ENCODE measurements at regions not wholly inside any gene's neighbourhood (a gene's known extent, or its start where the extent isn't known, plus 50 kb on each side); places are given as distances from the start of the nearest gene placed in this dataset.

DNA sequence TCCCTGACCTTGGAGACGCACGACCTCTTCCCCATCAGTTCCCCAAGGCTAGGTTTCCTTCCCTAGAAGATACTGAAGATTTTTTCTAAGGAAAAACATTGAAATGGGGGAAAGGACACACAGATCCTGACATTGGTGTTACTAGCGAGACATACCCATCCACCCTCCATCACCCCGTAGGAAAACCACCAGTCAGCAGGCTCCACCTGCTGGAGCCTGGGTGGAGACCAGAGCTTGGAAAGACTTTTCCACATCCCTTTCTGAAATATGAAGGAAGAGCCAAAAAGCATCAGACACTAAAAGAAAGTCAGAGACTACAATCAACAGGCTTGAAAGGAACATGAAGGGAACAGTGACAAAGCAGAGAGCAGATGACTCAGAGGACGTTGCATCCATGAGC is 638.0 kb downstream of the IRX1 start:
- intact Hi-C loops (cut with micrococcal nuclease): no loop called here
- no peak overlapping the region for H3K4me3 Mint-ChIP-seq (ENCODE audit: low read depth)

GRCh38 chr5:4243479-4244264 is 648.0 kb downstream of the IRX1 start:
- no peaks in the 10 kb centered on the region for H3K4me1 Mint-ChIP-seq (ENCODE audit: low read depth)
- H3K27ac Mint-ChIP-seq: no peak overlapping the region
- intact Hi-C loops (cut with micrococcal nuclease): no loop called here
- no peak for DNase-seq (ENCODE audit: low spot score)
- H3K9me3 Mint-ChIP-seq: peaks cover 22% of the 10 kb centered on the region
- H3K36me3 Mint-ChIP-seq (ENCODE audit: low read depth): no peaks in the 10 kb centered on the region
- H3K4me3 Mint-ChIP-seq (ENCODE audit: low read depth): no peak overlapping the region
- H3K27me3 Mint-ChIP-seq (ENCODE audit: low read depth): no peaks in the 10 kb centered on the region

More for the DNA sequence above, 638.0 kb downstream of the IRX1 start:
- Mint-ChIP-seq H3K9me3 (peaks cover 43% of the 10 kb centered on the region), H3K36me3 (ENCODE audit: low read depth) (no peaks in the 10 kb centered on the region), H3K27ac (no peak overlapping the region), H3K27me3 (ENCODE audit: low read depth) (no peaks in the 10 kb centered on the region), H3K4me1 (ENCODE audit: low read depth) (no peaks in the 10 kb centered on the region)
- DNase-seq (ENCODE audit: low spot score): no peak

DNA sequence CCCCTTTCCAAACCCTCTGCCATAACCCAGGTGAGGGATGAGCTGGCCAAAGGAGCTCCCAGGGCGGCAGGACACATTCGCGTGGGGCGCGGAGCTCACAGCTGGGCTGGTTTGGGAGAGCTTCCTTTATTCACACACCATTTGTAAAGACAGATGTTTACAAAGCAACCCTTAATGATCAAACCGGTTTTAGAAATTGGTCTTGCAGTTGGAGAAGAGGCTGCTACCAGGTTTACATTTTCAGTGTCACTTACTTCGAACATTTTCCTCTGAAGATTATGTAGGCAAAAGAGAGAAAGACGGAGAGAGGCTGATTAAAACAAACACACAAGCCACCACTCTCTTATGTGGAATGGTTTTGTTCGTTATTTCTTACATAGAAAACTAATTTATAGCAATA is 648.7 kb downstream of the IRX1 start:
- Mint-ChIP-seq H3K27me3 (ENCODE audit: low read depth) (no peaks in the 10 kb centered on the region), H3K4me1 (ENCODE audit: low read depth) (no peaks in the 10 kb centered on the region), H3K36me3 (ENCODE audit: low read depth) (no peaks in the 10 kb centered on the region), H3K4me3 (ENCODE audit: low read depth) (no peak overlapping the region), H3K9me3 (peaks cover 16% of the 10 kb centered on the region), H3K27ac (no peak overlapping the region)
- intact Hi-C loops (cut with micrococcal nuclease): no loop called here
- DNase-seq (ENCODE audit: low spot score): no peak

- no peak overlapping the region for H3K27ac Mint-ChIP-seq
- no peaks in the 10 kb centered on the region for H3K27me3 Mint-ChIP-seq (ENCODE audit: low read depth)
- no peak overlapping the region for H3K4me3 Mint-ChIP-seq (ENCODE audit: low read depth)
- no peaks in the 10 kb centered on the region for H3K36me3 Mint-ChIP-seq (ENCODE audit: low read depth)
- intact Hi-C loops (cut with micrococcal nuclease): no loop called here
- no peaks in the 10 kb centered on the region for H3K4me1 Mint-ChIP-seq (ENCODE audit: low read depth)
- H3K9me3 Mint-ChIP-seq: peaks cover 20% of the 10 kb centered on the region
- DNase-seq (ENCODE audit: low spot score): no peak
These were observed 649.4 kb downstream of the IRX1 start for GRCh38 chr5:4245076-4245475.

- no peak for DNase-seq (ENCODE audit: low spot score)
- Mint-ChIP-seq H3K4me1 (ENCODE audit: low read depth) (no peaks in the 10 kb centered on the region), H3K4me3 (ENCODE audit: low read depth) (no peak overlapping the region), H3K36me3 (ENCODE audit: low read depth) (no peaks in the 10 kb centered on the region), H3K27ac (no peak overlapping the region), H3K27me3 (ENCODE audit: low read depth) (no peaks in the 10 kb centered on the region), H3K9me3 (peaks cover 21% of the 10 kb centered on the region)
- intact Hi-C loops (cut with micrococcal nuclease): no loop called here
These were observed 649.9 kb downstream of the IRX1 start for GRCh38 chr5:4245511-4245910.

- DNase-seq (ENCODE audit: low spot score): no peak
- H3K27me3 Mint-ChIP-seq (ENCODE audit: low read depth): no peaks in the 10 kb centered on the region
These were observed 650.8 kb downstream of the IRX1 start for GRCh38 chr5:4246447-4246846.

DNA sequence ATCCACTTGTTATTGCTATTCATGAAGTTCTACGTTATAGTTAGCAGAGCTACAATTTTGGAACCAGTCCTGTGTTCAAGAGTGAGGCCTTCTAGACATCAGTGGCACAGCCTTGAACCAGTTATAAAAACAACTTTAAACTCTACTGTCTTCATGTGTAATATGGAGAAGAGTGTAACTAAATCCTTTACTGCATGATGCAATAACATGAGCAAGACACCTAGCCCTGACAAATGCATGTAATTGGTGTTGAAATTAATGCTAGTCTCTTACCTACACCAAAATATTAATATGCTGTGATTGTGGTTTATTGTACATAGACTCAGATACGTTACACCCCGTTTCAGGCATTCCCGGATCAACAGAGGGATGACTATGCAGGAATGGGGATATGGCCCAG is 654.6 kb downstream of the IRX1 start:
- intact Hi-C loops (cut with micrococcal nuclease): no loop called here
- Mint-ChIP-seq H3K36me3 (ENCODE audit: low read depth) (no peaks in the 10 kb centered on the region), H3K9me3 (peaks cover 30% of the 10 kb centered on the region), H3K27me3 (ENCODE audit: low read depth) (no peaks in the 10 kb centered on the region), H3K27ac (no peak overlapping the region), H3K4me1 (ENCODE audit: low read depth) (no peaks in the 10 kb centered on the region), H3K4me3 (ENCODE audit: low read depth) (no peak overlapping the region)
- DNase-seq (ENCODE audit: low spot score): no peak

More at GRCh38 chr5:4246447-4246846, 650.8 kb downstream of the IRX1 start:
- H3K9me3 Mint-ChIP-seq: peaks cover 21% of the 10 kb centered on the region
- intact Hi-C loops (cut with micrococcal nuclease): no loop called here
- H3K4me3 Mint-ChIP-seq (ENCODE audit: low read depth): no peak overlapping the region
- no peaks in the 10 kb centered on the region for H3K36me3 Mint-ChIP-seq (ENCODE audit: low read depth)
- H3K4me1 Mint-ChIP-seq (ENCODE audit: low read depth): no peaks in the 10 kb centered on the region
- no peak overlapping the region for H3K27ac Mint-ChIP-seq

- Mint-ChIP-seq H3K4me3 (ENCODE audit: low read depth) (no peak overlapping the region), H3K4me1 (ENCODE audit: low read depth) (no peaks in the 10 kb centered on the region), H3K36me3 (ENCODE audit: low read depth) (no peaks in the 10 kb centered on the region), H3K27ac (no peak overlapping the region), H3K9me3 (peaks cover 16% of the 10 kb centered on the region), H3K27me3 (ENCODE audit: low read depth) (no peaks in the 10 kb centered on the region)
- intact Hi-C loops (cut with micrococcal nuclease): no loop called here
- no peak for DNase-seq (ENCODE audit: low spot score)
These were observed 656.8 kb downstream of the IRX1 start for GRCh38 chr5:4252385-4252784.

DNA sequence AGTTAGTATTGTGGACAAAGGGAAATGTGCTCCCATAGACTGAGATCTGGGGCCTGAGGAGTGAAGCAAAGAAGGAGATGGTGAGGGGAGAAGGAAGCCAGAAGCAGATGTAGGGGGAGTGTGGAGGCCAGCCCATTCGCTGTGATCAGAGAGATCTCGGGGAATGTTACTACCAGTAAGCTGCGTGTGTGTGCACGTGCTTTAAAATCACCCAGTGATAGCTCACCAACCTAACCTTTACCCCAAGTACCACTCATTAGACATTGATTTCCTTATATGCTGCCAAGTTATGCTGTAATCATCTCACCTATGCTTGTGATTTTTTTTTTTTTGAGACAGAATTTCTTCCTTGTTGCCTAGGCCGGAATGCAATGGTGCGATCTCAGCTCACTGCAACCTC is 659.1 kb downstream of the IRX1 start:
- Mint-ChIP-seq H3K4me1 (ENCODE audit: low read depth) (no peaks in the 10 kb centered on the region), H3K27me3 (ENCODE audit: low read depth) (no peaks in the 10 kb centered on the region), H3K9me3 (peaks cover 13% of the 10 kb centered on the region), H3K36me3 (ENCODE audit: low read depth) (no peaks in the 10 kb centered on the region), H3K27ac (no peak overlapping the region), H3K4me3 (ENCODE audit: low read depth) (no peak overlapping the region)
- intact Hi-C loops (cut with micrococcal nuclease): no loop called here
- DNase-seq (ENCODE audit: low spot score): no peak

- Mint-ChIP-seq H3K9me3 (peaks cover 9% of the 10 kb centered on the region), H3K27me3 (ENCODE audit: low read depth) (no peaks in the 10 kb centered on the region), H3K4me1 (ENCODE audit: low read depth) (no peaks in the 10 kb centered on the region), H3K4me3 (ENCODE audit: low read depth) (no peak overlapping the region), H3K36me3 (ENCODE audit: low read depth) (no peaks in the 10 kb centered on the region), H3K27ac (no peak overlapping the region)
- DNase-seq (ENCODE audit: low spot score): no peak
- intact Hi-C loops (cut with micrococcal nuclease): no loop called here
These were observed 659.8 kb downstream of the IRX1 start for GRCh38 chr5:4255441-4255840.

DNA sequence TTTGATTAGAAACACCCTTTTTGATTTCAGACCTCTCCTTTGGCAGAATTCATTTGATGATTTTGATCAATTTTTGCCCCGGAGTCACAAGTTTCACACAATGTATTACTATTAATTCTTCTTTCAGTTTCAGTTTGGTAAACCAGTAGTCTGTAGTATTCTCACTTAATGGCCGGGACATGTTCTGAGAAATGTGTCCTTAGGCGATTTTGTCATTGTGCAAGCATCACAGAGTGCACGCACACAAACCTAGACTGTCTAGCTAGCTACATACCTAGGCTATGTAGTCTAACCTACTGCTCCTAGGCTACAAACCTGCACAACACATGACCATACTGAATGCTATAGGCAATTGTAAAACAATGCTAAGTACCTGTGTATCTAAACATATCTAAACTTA is 662.5 kb downstream of the IRX1 start:
- H3K4me3 Mint-ChIP-seq (ENCODE audit: low read depth): no peak overlapping the region
- H3K27me3 Mint-ChIP-seq (ENCODE audit: low read depth): no peaks in the 10 kb centered on the region
- no peaks in the 10 kb centered on the region for H3K4me1 Mint-ChIP-seq (ENCODE audit: low read depth)
- no peak overlapping the region for H3K27ac Mint-ChIP-seq
- H3K9me3 Mint-ChIP-seq: peaks cover 9% of the 10 kb centered on the region
- no peaks in the 10 kb centered on the region for H3K36me3 Mint-ChIP-seq (ENCODE audit: low read depth)
- DNase-seq (ENCODE audit: low spot score): no peak
- intact Hi-C loops (cut with micrococcal nuclease): no loop called here

DNA sequence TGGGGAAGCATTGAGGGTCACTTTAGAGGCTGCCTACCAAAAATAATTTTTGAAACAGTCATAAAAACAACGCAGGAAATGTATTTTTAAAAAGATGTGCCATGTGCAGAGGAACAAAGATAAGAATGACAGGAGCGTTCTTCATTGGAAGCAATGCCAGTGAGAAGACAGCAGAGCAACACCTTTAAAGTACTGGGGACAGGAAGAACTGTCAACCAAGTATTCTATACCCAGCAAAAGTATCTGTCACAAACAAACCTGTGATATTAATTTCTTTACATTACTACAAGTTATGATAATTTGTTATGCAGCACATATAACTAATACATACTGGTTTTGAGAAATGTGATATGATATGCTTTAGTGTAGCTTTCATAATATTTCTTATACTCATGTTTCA is 675.6 kb downstream of the IRX1 start:
- DNase-seq (ENCODE audit: low spot score): no peak
- H3K27ac Mint-ChIP-seq: no peak overlapping the region
- H3K36me3 Mint-ChIP-seq (ENCODE audit: low read depth): no peaks in the 10 kb centered on the region
- no peaks in the 10 kb centered on the region for H3K4me1 Mint-ChIP-seq (ENCODE audit: low read depth)
- peaks cover 36% of the 10 kb centered on the region for H3K9me3 Mint-ChIP-seq
- intact Hi-C loops (cut with micrococcal nuclease): no loop called here
- no peaks in the 10 kb centered on the region for H3K27me3 Mint-ChIP-seq (ENCODE audit: low read depth)
- no peak overlapping the region for H3K4me3 Mint-ChIP-seq (ENCODE audit: low read depth)

DNA sequence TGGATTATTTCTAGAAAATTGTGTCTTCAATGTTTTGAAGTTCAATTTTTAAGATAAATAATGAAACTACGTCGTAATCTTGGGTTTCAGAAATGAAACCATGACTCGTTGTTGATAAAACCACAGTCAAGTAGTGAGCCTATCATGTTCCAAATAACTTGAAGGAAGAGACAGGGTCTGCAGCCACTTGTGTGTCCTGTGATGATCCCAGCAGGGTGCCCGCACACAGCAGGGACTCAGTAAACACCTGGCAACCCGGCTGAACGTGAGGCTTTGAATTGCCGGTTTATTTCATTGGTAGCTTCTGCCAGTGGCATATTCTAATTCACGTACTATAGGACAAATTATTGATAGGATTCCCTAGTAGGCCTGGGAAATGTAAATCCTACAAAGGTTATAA is 679.6 kb downstream of the IRX1 start:
- Mint-ChIP-seq H3K27me3 (ENCODE audit: low read depth) (no peaks in the 10 kb centered on the region), H3K36me3 (ENCODE audit: low read depth) (no peaks in the 10 kb centered on the region), H3K4me1 (ENCODE audit: low read depth) (no peaks in the 10 kb centered on the region), H3K27ac (no peak overlapping the region), H3K9me3 (peaks cover 24% of the 10 kb centered on the region), H3K4me3 (ENCODE audit: low read depth) (no peak overlapping the region)
- no peak for DNase-seq (ENCODE audit: low spot score)
- intact Hi-C loops (cut with micrococcal nuclease): no loop called here

GRCh38 chr5:4294878-4295277 is 699.2 kb downstream of the IRX1 start:
- no peaks in the 10 kb centered on the region for H3K36me3 Mint-ChIP-seq (ENCODE audit: low read depth)
- intact Hi-C loops (cut with micrococcal nuclease): no loop called here
- H3K27ac Mint-ChIP-seq: no peak overlapping the region
- no peaks in the 10 kb centered on the region for H3K4me1 Mint-ChIP-seq (ENCODE audit: low read depth)
- peaks cover 11% of the 10 kb centered on the region for H3K9me3 Mint-ChIP-seq
- no peaks in the 10 kb centered on the region for H3K27me3 Mint-ChIP-seq (ENCODE audit: low read depth)
- no peak overlapping the region for H3K4me3 Mint-ChIP-seq (ENCODE audit: low read depth)
- DNase-seq (ENCODE audit: low spot score): no peak

All from activated T-helper 2 cell treated with anti-CD3 and anti-CD28 coated beads, Interferon-gamma antibody, Interleukin-2, Interleukin-4, amounts not matched to agents 10 μg/mL and 5 μg/mL and 100 μg/mL, durations not matched to agents 14 hours and 24 hours and 36 hours (primary cell).